Natural killer cell (primary cell): ENCODE measurements at regions not wholly inside any gene's neighbourhood (a gene's known extent, or its start where the extent isn't known, plus 50 kb on each side); places are given as distances from the start of the nearest gene placed in this dataset.

Source experiments
- ATAC-seq, 3 donors: fragments of 150-1000 bp in 2 of 3; fragments of 200-7000 bp in 1 of 3; cut with Tn5 transposase; 1 replicate in 1 of 3; 2 replicates in 2 of 3; pipeline ENCODE4 v1.10.0; 2021; ENCODE audit warnings: mild to moderate bottlenecking in 2 of 3, moderate library complexity in 2 of 3
- DNase-seq, 2 donors: peaks; one replicate each; pipeline versions ENCODE4 v3.0.0 to v3.0.0-alpha.2; 2013 to 2021; ENCODE audit warnings: mixed read lengths in 1 of 2
- H3K27ac ChIP-seq: one replicate; pipeline ENCODE4 v1.5.1; 2013; ENCODE audit warnings: mild to moderate bottlenecking, low read length
- H3K27me3 ChIP-seq: one replicate; pipeline ENCODE4 v1.6.1; 2013; ENCODE audit warnings: low read length; ENCODE audit not compliant: control insufficient read depth, insufficient read depth
- H3K36me3 ChIP-seq: one replicate; pipeline ENCODE4 v1.6.1; 2013; ENCODE audit warnings: low read length; ENCODE audit not compliant: control insufficient read depth, insufficient read depth
- H3K4me1 ChIP-seq: one replicate; pipeline ENCODE4 v1.6.1; 2013; ENCODE audit warnings: low read length; ENCODE audit not compliant: control insufficient read depth, insufficient read depth
- H3K4me3 ChIP-seq: one replicate; pipeline ENCODE4 v1.5.1; 2013; ENCODE audit warnings: low read length
- H3K9me3 ChIP-seq: one replicate; pipeline ENCODE4 v1.6.1; 2013; ENCODE audit warnings: low read length; ENCODE audit not compliant: control insufficient read depth, insufficient read depth
- H3K27ac Mint-ChIP-seq, 2 donors: one replicate each; pipeline ENCODE4 v1.8.0; 2022; ENCODE audit warnings: mild to moderate bottlenecking in 2 of 2, mixed read lengths in 2 of 2, moderate library complexity in 1 of 2
- H3K27me3 Mint-ChIP-seq, 2 donors: one replicate each; pipeline ENCODE4 v1.8.0; 2022; ENCODE audit warnings: low read depth in 2 of 2, mixed read lengths in 2 of 2
- H3K36me3 Mint-ChIP-seq: one replicate; pipeline ENCODE4 v1.8.0; 2022; ENCODE audit warnings: mixed read lengths
- H3K4me1 Mint-ChIP-seq, 2 donors: one replicate each; pipeline ENCODE4 v1.8.0; 2022; ENCODE audit warnings: mixed read lengths in 2 of 2
- H3K4me3 Mint-ChIP-seq: one replicate; pipeline ENCODE4 v1.8.0; 2022; ENCODE audit warnings: mild to moderate bottlenecking, moderate library complexity, mixed read lengths
- H3K9me3 Mint-ChIP-seq, 2 donors: one replicate each; pipeline ENCODE4 v1.8.0; 2022; ENCODE audit warnings: mixed read lengths in 2 of 2
- WGBS: methylation state at CpG from one replicate; pipeline ENCODE4 v1.1.7; 2013; ENCODE audit warnings: missing lambda C conversion rate; ENCODE audit not compliant: insufficient coverage; 5-methylcytosine and 5-hydroxymethylcytosine counted together
- intact Hi-C: fragments of 100-400 bp; cut with micrococcal nuclease; formaldehyde crosslinking; loops from one replicate; pipeline ENCODE4 v1.14.2; 2022
- TF ChIP-seq, protein P1 (sequence below): fragments of 200-600 bp; IDR thresholded peaks from one replicate; pipeline ENCODE4 v1.8.0; 2022; ENCODE audit warnings: antibody characterized with exemption

DNA sequence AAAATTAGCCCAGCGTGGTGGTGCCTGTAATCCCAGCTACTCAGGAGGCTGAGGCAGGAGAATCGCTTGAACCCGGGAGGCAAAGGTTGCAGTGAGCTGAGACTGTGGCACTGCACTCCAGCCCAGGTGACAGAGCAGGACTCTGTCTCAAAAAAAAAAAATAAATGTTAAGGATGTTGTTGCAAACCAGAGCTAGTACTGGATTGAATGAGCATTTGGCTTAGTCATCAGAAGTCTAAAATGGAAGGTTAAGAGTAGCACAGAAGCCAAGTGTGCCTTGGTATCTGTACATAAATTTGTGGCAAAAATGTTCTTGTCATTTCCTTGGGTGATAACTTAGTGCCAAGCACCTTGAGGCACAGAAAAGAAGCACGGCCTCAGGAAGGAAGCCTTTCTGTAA, 50.6 kb upstream of the MED9 start:
- TF ChIP-seq, protein P1, sequence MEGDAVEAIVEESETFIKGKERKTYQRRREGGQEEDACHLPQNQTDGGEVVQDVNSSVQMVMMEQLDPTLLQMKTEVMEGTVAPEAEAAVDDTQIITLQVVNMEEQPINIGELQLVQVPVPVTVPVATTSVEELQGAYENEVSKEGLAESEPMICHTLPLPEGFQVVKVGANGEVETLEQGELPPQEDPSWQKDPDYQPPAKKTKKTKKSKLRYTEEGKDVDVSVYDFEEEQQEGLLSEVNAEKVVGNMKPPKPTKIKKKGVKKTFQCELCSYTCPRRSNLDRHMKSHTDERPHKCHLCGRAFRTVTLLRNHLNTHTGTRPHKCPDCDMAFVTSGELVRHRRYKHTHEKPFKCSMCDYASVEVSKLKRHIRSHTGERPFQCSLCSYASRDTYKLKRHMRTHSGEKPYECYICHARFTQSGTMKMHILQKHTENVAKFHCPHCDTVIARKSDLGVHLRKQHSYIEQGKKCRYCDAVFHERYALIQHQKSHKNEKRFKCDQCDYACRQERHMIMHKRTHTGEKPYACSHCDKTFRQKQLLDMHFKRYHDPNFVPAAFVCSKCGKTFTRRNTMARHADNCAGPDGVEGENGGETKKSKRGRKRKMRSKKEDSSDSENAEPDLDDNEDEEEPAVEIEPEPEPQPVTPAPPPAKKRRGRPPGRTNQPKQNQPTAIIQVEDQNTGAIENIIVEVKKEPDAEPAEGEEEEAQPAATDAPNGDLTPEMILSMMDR = no peak
- Mint-ChIP-seq H3K27ac (no peak overlapping the region), H3K36me3 (no peaks in the 10 kb centered on the region), H3K4me1 (no peaks in the 10 kb centered on the region), H3K4me3 (no peak overlapping the region), H3K9me3 (no peaks in the 10 kb centered on the region), H3K27me3 (peaks cover 2 to 17% of the 10 kb centered on the region in 2 donors)
- Histone ChIP-seq H3K4me1 (no peaks in the 10 kb centered on the region), H3K9me3 (peaks cover 11% of the 10 kb centered on the region), H3K36me3 (no peaks in the 10 kb centered on the region), H3K27me3 (no peaks in the 10 kb centered on the region), H3K4me3 (no peak overlapping the region), H3K27ac (no peak overlapping the region)
- WGBS = 86% methylated on average over 4 of the region's 4 CpGs
- intact Hi-C loops = no loop called here
- ATAC-seq (no peak), DNase-seq (no peak)
